Activated B cell treated with CpG ODN at 0.5 μM for 24 hours (primary cell): ENCODE measurements at regions not wholly inside any gene's neighbourhood (a gene's known extent, or its start where the extent isn't known, plus 50 kb on each side); places are given as distances from the start of the nearest gene placed in this dataset.
"Not testable (repeated sequence)": the region's sequence is repeated elsewhere in the genome, so short reads cannot be mapped to it uniquely, and the experiment has no call there.

ENCODE experiments used
- ATAC-seq: fragments of 200-7000 bp; cut with Tn5 transposase; one replicate; pipeline ENCODE4 v1.10.0; 2021; ENCODE audit warnings: low read depth, mild to moderate bottlenecking, moderate library complexity
- CTCF ChIA-PET: fragments of 350-600 bp; sonication (Branson Sonifier 250); formaldehyde crosslinking; loops from one replicate; lab custom pipeline; 2021; ENCODE audit warnings: antibody characterized with exemption; lab: Charles Lee
- POLR2A ChIA-PET: fragments of 350-600 bp; sonication (Branson Sonifier 250); formaldehyde crosslinking; loops from one replicate; lab custom pipeline; 2021; ENCODE audit warnings: antibody characterized with exemption; lab: Charles Lee
- DNase-seq: peaks from one replicate; pipeline ENCODE4 v3.0.0; 2022
- H3K27ac Mint-ChIP-seq: one replicate; pipeline ENCODE4 v1.8.0; 2020; ENCODE audit warnings: mixed read lengths
- H3K27me3 Mint-ChIP-seq: one replicate; pipeline ENCODE4 v1.8.0; 2021; ENCODE audit warnings: mixed read lengths
- H3K36me3 Mint-ChIP-seq: one replicate; pipeline ENCODE4 v1.8.0; 2021; ENCODE audit warnings: low read depth, mixed read lengths
- H3K4me1 Mint-ChIP-seq: one replicate; pipeline ENCODE4 v1.8.0; 2021; ENCODE audit warnings: mixed read lengths
- H3K4me3 Mint-ChIP-seq: one replicate; pipeline ENCODE4 v1.8.0; 2020; ENCODE audit warnings: mild to moderate bottlenecking, mixed read lengths
- H3K9me3 Mint-ChIP-seq: one replicate; pipeline ENCODE4 v1.8.0; 2020; ENCODE audit warnings: mixed read lengths
- CTCF ChIP-seq: fragments of 200-600 bp; IDR thresholded peaks from one replicate; pipeline ENCODE4 v1.8.0; 2022; ENCODE audit warnings: antibody characterized with exemption, mild to moderate bottlenecking
- intact Hi-C: fragments of 100-400 bp; cut with micrococcal nuclease; formaldehyde crosslinking; loops from one replicate; pipeline ENCODE4 v1.15.1; 2024

- ChIA-PET CTCF (no interaction called here), POLR2A (no interaction called here)
- DNase-seq (no peak), ATAC-seq (no peak)
- no peak for TF ChIP-seq CTCF
- no peaks in the 10 kb centered on the region for H3K4me1 Mint-ChIP-seq
- intact Hi-C loops = no loop called here
- no peaks in the 10 kb centered on the region for H3K36me3 Mint-ChIP-seq
- peaks cover 6% of the 10 kb centered on the region for H3K27me3 Mint-ChIP-seq
- no peaks in the 10 kb centered on the region for H3K9me3 Mint-ChIP-seq
- no peak overlapping the region for H3K27ac Mint-ChIP-seq
- no peak overlapping the region for H3K4me3 Mint-ChIP-seq
Observed at GRCh38 chr5:39623291-39623865, 198.6 kb upstream of the DAB2 start.

GRCh38 chr5:39622281-39622680 is 197.5 kb upstream of the DAB2 start:
- DNase-seq = no peak
- Mint-ChIP-seq H3K27me3 (peaks cover 6% of the 10 kb centered on the region), H3K4me3 (no peak overlapping the region), H3K9me3 (no peaks in the 10 kb centered on the region), H3K36me3 (no peaks in the 10 kb centered on the region), H3K27ac (no peak overlapping the region), H3K4me1 (no peaks in the 10 kb centered on the region)
- intact Hi-C loops = no loop called here
- POLR2A ChIA-PET = no interaction called here
- CTCF ChIA-PET = no interaction called here
- no peak for ATAC-seq
- TF ChIP-seq CTCF = no peak

GRCh38 chr5:39619168-39619818 is 194.5 kb upstream of the DAB2 start:
- CTCF ChIA-PET = no interaction called here
- ATAC-seq (no peak), DNase-seq (no peak)
- POLR2A ChIA-PET = no interaction called here
- Mint-ChIP-seq H3K9me3 (no peaks in the 10 kb centered on the region), H3K4me1 (no peaks in the 10 kb centered on the region), H3K27me3 (peaks cover under 1% of the 10 kb centered on the region), H3K36me3 (no peaks in the 10 kb centered on the region), H3K4me3 (no peak overlapping the region), H3K27ac (no peak overlapping the region)
- intact Hi-C loops = no loop called here
- no peak for TF ChIP-seq CTCF

GRCh38 chr5:39618391-39618790 is 193.6 kb upstream of the DAB2 start:
- ChIA-PET CTCF (no interaction called here), POLR2A (no interaction called here)
- no peak for DNase-seq
- no peaks in the 10 kb centered on the region for H3K9me3 Mint-ChIP-seq
- ATAC-seq = no peak
- TF ChIP-seq CTCF = no peak
- H3K36me3 Mint-ChIP-seq = no peaks in the 10 kb centered on the region
- H3K4me3 Mint-ChIP-seq = no peak overlapping the region
- no peaks in the 10 kb centered on the region for H3K27me3 Mint-ChIP-seq
- no peaks in the 10 kb centered on the region for H3K4me1 Mint-ChIP-seq
- H3K27ac Mint-ChIP-seq = no peak overlapping the region
- intact Hi-C loops = no loop called here

- Mint-ChIP-seq H3K27ac (no peak overlapping the region), H3K4me1 (no peaks in the 10 kb centered on the region), H3K36me3 (no peaks in the 10 kb centered on the region), H3K4me3 (no peak overlapping the region), H3K27me3 (no peaks in the 10 kb centered on the region), H3K9me3 (no peaks in the 10 kb centered on the region)
- POLR2A ChIA-PET = no interaction called here
- DNase-seq (no peak), ATAC-seq (no peak)
- CTCF ChIA-PET = no interaction called here
- intact Hi-C loops = no loop called here
- no peak for TF ChIP-seq CTCF
Observed at GRCh38 chr5:39616131-39616530, 191.4 kb upstream of the DAB2 start.

GRCh38 chr5:39611076-39611475 is 186.3 kb upstream of the DAB2 start:
- H3K9me3 Mint-ChIP-seq, intact Hi-C loops, H3K4me3 Mint-ChIP-seq, H3K36me3 Mint-ChIP-seq, CTCF ChIA-PET, H3K27me3 Mint-ChIP-seq, ATAC-seq, H3K27ac Mint-ChIP-seq, DNase-seq, H3K4me1 Mint-ChIP-seq, POLR2A ChIA-PET: not testable (repeated sequence)
